ENCODE measurements at regions not wholly inside any gene's neighbourhood (a gene's known extent, or its start where the extent isn't known, plus 50 kb on each side); places are given as distances from the start of the nearest gene placed in this dataset.

- TF ChIP-seq SIN3A (IDR thresholded peaks at IDR 0.05; ENCODE audit: borderline replicate concordance, insufficient read depth, low read length) (no peak), FOXP2 (optimal IDR thresholded peaks at IDR 0.05; ENCODE audit: borderline replicate concordance, extremely low read depth, extremely low read length, insufficient read depth) (peak; percentile 83)
Observed at GRCh38 chr12:132379996-132380395, 50.6 kb upstream of the GALNT9 start.

- TF ChIP-seq SIN3A (IDR thresholded peaks at IDR 0.05; ENCODE audit: borderline replicate concordance, insufficient read depth, low read length) (no peak), POLR2AphosphoS5 (IDR thresholded peaks at IDR 0.05; ENCODE audit: low read depth, low read length) (no peak), FOXP2 (optimal IDR thresholded peaks at IDR 0.05; ENCODE audit: borderline replicate concordance, extremely low read depth, extremely low read length, insufficient read depth) (no peak), TAF1 (IDR thresholded peaks at IDR 0.05; ENCODE audit: borderline replicate concordance, insufficient read depth, low read length) (no peak), REST (IDR thresholded peaks at IDR 0.05; ENCODE audit: insufficient read depth in 1 of 2, low read depth in 2 of 2, low read length in 2 of 2) (no peak)
Observed at GRCh38 chr12:132379576-132379975, 50.2 kb upstream of the GALNT9 start.
